ENCODE measurements at regions not wholly inside any gene's neighbourhood (a gene's known extent, or its start where the extent isn't known, plus 50 kb on each side); places are given as distances from the start of the nearest gene placed in this dataset.

DNA sequence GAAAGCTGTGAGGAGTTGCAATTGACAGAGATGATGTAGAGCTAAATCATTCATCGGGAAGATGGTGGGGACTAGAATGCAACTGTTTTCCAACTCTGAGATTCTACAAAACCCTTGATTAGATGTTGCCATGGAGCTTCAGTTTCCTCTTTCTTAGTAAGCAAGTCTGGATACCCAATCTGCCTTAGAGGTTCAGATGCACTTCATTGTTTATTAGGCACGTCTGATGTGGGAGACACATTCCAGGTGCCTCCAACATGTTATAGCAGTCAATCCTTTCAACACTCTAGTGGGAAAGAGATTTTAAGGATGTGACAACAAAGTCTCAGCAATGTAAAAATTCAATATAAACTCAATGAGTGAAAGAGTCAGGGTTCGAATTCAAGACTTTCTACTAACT is 291.3 kb upstream of the PHYHIPL start:
- no peak for DNase-seq

DNA sequence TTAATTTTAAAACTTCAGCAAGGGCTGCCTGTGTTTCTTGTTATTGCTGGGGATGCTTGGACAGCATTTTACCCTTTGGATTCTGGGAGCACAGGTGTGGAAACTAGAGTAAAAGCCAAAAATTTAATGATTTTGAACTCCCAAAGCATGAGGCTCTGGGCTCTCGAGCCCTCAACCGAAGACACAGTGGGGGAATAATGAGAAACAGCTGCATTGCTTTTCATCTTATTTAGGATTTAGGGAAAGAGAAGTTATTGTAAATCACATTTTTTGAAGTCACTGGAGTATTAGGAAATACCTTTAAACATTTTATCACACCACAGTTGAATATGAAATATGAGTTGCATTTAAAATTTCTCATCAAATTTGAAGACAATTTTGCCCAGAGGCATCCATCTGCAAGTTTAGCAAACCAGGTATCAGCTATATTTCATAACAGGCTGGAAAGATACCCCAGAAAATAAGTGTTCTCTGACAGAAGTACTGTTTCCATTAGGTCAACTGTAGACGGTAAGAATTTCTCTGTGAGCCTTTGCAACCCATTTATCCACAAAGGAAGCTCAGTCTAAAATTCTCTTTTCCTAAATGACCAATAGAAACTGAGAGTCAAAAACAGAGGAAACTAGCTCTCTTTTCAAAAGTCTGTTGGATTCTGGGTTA is 290.6 kb upstream of the PHYHIPL start:
- no peak for DNase-seq

DNA sequence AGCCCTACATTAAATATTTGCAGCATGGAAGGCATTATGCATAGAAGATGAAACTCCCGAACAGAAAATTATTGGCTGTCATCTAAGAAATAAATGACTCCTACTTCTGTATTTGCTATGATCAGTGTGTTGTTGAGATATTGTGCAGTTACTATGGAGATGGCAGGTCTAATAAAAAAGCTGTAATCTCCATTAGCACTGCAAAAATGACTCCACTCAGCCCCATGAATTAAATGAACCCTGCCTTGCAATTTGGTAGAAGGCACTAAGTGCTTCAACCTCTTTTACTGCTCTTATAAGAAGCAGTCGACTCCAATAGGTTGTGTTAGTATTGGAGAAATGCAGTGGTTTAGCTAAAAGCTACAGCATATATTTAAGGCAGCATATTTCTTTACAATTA is 290.0 kb upstream of the PHYHIPL start:
- no peak for DNase-seq

DNA sequence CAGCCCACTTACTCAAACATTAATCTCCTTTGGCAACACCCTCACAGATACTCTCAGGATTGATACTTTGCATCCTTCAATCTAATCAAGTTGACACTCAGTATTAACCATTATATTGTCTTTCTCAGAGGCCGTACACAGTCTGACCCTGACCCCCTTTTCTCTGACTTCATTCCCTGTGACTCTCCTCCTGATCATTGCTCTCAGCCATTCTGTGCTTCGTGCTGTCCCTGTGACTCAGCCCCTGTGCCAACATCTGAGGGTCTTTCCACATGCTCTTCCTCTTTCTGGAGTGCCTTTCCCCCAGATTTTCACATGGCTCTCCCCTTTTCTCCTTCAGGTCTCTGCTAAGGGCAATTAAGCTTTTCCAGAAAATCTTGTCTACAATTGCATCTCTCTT is 289.0 kb upstream of the PHYHIPL start:
- DNase-seq = no peak

DNA sequence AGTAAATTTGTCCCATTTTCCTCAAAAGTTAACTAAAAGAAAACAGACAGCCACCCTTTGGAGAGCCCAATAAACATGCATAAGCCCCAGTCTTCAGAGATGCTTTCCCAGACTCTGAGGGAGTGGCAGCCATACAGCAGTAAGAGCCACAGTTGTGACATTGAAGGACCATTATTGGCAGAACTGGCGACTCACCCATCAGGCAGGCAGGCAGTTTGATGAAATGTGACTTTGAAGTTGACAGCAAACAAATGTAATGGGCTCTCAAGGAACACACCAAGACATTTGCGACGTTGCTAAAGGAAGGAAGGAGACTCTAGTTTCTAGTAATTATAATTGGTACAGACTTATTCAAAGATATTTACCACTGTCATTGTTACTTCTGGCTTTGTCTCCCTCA is 287.5 kb upstream of the PHYHIPL start:
- DNase-seq = no peak

DNA sequence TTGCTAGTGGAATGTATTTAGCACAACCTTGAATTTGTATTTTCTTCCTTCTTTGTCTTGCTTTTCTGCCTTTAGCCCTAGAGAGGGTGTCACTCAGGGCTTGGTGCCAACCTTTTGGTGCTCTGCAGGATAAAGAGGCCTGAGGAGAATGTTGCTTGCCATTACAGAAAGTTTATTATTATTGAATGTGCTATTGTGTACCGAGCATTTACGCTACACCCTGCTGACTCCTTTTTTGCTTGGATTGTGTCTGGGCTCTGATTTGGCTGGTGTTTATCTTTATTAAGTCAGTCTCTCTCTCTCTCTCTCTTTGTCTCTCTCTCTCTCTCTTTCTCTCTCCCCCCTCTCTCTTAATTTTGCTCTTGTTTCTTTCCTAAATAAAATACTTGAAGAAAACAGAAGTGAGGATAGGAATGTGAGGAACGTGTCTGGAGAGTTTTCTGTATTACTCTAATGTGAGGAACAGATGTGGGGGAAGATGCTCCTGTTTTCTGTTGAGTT is 284.4 kb upstream of the PHYHIPL start:
- no peak for DNase-seq

DNA sequence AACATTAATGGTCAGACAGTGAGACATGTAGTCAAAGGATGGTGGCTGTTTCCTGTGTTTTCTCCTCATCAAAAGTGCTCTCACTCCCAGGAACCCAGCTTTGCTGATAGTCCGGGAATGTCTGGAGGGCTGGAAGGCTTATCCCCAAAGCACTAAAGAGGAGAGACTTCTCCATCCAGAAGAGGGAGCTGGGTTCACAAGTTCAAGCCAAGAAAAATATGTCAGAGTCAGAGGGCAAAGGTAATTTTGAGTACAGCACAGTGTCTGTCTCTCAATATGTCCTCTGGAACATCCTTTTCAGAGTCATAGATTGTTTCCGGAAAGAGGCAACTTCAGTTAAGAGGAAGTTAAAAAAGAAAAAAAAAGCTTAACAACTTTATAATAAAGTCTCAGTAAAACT is 281.5 kb upstream of the PHYHIPL start:
- DNase-seq = no peak

DNA sequence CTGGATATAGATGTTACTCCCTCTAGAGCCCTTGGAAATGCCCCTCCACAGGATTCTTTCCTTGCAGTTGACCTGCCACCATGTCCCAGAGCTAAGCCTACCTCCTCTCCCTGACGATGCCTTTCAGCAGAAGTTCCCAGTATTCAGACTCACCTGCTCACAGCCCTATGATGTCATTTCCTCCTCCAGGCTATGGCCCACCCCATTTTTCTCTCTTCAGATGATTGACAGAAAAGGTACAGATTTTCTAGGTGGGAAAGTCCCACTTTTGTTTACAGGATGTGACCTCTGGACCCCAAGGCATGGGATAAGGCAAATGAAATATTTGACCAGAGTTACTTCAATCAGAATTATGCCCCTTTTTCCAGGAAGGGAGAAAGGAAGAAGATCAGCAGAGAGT is 280.2 kb upstream of the PHYHIPL start:
- DNase-seq = no peak

DNA sequence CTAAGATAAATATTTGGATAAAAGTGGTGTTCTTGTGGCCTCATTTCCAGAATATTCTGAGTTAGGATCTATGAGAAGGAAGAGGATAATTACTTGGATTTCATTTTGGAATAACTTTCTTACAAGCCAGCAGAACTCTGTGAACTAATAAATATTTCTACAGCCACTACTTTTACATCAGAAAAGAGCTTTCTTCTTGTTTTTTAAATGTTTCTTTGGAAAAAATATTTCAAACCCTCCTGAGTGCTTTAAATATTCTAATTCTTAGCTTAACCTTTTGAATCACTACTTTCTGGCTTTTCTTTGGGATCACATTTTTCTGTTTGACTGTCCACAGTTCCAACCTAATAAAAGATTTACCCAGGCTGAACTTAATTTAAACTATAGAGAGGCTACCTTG is 279.2 kb upstream of the PHYHIPL start:
- DNase-seq = no peak

DNA sequence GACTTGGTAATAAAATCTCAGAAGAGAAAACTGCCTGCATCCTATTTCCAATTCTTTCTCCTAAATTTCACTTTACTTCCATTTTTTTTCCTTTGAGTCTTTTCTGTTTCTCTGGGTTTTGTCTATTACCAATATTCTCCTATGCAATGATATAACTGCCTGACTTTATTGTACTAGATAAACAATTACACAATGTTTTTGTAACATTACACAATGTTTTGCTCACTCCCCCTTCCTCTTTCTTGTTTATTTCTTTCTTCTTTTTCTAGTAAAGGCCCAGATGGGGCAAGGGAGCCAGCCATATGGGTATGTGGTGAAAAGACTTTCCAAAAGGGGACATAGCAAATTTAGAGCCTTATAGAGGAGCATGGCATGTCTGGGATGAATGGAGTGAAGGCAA is 278.7 kb upstream of the PHYHIPL start:
- DNase-seq = no peak

DNA sequence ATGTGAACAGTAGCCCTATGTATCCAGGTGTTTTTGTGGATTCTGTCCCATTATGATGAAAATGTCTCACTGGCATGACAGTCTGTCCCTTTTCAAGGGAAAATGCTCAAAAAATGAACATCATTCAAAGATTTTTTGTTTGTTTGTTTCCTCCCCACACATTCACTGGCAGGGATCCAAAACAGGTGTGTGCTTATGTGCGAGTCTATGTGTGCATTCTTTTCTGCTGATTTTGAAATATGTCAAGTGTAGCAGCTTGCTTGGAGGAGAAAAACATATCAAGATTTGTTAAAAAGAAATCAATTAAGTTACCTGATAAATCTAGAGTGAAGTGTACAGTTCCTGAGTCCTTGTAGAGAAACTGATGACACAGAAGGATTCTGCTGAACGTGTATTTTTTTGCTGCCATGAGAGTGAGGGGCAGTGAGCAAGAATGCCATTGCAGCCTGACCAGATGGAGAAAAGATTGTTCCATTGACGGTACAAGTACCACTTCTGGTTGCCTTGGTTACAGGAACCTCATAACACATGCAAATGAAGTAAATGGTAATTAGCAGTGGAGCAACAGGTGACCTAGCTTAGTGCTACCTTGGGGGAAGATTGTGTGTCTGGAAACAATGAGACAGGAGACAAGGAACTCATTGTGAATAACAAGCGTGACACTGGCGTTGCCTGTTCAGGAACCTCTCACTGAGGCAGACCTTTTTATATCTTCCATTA is 277.4 kb upstream of the PHYHIPL start:
- no peak for DNase-seq

DNA sequence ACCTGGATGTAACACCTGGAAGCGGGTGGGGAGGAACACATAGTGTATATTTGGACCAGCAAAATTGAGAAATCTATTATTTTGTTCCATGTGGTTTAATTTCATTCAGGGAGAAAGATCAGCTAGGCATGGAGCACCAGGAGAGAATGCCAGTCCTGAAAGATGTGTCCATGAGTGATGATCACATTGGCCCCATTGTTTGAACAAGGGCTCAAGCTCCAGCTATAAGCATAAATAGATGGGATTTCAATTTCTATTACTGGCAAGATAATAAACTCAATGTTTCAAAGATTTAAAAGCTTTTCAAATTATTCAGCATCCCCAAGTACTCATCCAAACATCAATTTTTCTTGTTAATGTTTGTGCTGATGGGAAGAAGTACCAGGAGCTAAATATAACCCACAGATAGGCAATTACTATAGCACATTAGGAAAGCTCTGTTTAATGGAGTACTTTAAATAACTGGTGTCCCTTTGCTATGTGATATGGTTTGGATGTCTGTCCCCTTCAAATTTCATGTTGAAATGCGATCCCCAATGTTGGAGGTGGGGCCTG is 275.3 kb upstream of the PHYHIPL start:
- DNase-seq = no peak

DNA sequence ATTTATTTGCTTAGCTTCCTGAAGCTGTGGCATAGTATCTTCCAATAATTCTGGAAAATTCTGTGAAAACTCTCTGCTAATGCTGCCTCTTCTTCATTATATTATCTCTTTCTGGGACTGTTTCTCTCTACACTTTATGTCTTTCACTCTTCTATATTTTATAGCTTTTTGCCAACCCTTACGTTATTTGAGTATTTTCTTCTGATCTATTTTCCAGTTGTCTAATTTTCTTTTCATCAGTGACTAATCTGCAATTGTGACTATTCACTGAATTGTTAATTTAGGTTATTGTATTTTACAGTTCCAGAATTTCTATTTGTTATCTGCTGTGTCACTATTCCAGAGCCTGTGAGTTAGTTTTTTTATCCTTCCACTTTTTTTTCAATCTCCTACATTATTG is 273.4 kb upstream of the PHYHIPL start:
- no peak for DNase-seq

DNA sequence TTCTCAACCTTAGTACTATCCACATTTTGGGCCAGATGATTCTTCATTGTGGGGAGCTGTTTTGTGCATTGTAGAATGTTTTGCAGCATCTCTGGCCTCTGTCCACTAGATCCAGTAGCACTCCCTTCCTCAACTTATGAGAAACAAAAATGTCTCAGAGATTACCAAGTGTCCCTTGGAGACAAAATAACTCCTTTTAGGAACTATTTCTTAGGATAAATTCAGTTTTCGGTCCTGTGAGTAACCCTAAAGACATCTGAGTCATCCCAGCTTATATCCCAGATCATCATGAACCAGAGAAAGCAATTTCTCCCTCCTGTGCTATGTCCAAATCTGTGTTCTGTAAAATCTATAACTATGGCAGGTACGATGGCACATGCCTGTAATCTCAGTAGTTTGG is 266.6 kb upstream of the PHYHIPL start:
- DNase-seq = no peak

DNA sequence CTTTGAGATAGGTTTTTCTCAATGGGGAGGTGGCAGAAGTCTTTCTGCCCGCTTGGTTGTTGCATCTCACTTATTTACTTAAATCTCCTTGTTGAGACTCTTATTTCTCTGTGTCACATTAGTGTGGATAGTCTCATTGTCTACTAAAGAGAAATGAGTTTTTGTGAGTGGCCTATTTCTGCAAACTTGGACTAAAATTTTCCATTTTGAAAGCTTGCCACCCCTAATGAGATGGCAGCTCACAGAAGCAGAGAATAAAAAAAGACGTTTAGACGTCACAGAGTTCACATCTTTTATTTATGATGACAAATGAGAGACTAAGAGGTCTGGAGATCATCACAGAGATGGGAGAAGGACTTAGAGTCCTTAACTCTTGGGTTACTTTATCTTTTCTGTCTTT is 262.7 kb upstream of the PHYHIPL start:
- DNase-seq = no peak

DNA sequence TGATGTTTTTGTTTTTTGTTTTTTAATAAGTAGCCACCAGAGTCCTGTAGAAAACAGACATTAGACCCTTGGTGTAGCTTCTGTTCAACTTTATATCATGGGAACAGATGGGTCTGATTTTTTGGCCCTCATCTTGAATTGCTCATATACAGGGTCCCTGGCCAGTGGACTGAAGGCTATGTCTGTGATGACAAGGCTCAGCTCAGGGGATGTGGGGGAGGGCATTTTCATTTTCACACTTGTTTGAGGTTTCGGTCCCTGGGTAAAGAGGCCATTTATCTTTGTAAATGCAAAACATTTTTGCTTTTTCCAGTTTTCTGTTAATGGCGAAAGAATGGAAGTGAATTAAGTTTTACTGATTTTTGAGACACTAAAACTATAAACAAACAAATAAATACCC is 257.6 kb upstream of the PHYHIPL start:
- no peak for DNase-seq

DNA sequence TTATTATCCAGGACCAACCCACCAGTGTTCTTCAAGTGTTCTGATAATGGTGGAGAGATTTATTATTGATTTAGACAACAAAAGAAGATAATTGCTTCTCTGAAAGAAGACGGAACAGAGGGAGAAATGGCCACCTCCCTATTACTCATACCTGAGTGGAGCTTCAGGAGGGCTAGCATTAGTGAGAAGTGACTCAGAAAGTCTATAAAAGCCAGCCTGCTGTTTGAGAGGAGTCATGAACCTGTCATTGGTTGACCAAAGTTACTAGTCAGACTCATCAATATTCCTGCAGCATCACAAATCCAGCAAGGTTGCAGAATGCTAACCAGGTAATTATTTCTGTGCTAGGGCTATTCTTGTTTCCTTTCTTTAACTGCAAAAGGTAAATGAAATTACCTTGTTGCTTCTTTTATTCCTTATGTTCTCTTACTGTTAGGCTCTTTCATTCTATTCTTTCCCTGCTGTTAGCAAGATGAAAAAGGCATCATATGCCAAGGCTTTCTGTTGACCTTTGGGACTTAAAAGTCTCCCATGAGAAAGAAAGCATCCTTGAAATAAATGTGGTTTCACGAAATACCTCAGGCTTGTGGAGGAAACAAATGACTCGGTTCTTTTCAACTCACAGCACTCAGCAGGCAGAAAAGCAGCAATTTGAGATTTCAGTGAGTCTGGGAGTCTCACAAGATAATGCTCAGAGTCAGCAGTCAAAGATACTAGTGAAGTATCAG is 256.4 kb upstream of the PHYHIPL start:
- DNase-seq = no peak

DNA sequence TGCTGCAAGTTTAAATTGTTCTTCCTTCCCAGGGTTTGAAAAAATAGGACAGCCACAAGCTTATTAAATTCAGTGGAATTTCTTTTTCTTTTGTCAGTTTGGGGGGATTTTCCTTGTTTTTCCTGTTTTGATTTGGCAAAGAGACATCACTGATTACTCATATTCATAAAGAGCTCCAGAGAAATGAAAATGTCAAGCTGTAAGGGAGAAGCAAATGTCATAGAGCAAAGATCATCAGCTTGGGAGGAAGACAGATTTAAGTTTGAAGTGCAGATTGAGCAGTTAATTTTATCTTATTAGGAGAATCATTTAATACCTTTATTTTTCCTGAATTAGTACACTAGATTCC is 255.8 kb upstream of the PHYHIPL start:
- DNase-seq = no peak

DNA sequence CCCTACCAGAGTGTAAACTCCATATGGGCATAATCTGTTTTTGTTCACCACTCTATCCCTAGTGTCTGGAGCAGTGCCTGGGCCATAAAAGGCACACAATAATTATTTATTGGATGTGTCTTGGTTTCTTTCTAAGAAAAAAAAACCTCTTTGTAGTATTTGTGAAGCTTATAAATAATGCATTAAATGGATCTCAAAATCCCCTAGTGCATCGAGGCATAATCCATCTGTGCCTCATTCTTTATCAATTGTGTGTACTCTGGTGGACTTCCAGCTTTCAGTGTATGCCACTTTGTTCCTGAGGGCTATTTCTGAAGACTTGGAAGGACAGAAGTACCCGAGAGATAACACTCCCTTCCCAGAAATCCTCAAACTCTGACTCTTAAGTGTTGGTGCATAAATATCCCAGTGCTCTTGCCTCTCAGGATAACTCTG is 255.0 kb upstream of the PHYHIPL start:
- DNase-seq = no peak

DNA sequence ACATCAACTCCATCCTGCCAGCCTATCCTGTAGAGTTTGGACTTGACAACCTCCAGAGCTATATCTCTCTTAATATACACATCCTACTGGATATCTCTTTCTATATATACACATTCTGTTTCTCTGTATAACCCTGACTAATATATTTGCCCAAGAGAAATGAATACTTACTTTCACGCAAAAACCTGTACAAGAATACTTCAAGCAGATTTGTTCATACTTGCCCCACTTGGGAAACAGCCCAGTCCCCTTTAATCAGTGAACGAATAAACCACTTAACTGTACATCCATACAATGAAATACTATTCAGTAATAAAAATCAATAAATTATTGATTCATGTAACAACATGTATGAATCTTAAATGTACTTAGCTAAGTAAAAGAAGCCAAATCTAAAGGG is 251.1 kb upstream of the PHYHIPL start:
- DNase-seq = no peak

DNA sequence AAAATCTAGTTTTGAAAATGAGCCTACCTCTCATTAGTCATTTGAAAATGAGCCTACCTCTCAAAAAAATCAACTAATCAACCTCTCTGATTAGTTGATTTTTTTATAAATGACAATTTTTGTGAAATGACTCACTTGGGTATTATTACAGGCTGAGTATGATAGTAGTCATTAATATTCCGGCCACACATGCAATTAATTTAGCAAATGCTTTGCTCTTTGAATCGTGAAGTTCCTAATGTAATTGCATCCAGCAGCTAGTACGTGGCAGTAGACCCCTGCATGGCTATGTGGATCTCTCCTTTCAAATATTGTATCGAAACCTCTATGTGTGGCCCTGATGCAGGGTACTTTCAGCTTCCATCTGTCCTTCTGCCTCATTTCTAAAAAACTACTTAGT is 245.9 kb upstream of the PHYHIPL start:
- no peak for DNase-seq

DNA sequence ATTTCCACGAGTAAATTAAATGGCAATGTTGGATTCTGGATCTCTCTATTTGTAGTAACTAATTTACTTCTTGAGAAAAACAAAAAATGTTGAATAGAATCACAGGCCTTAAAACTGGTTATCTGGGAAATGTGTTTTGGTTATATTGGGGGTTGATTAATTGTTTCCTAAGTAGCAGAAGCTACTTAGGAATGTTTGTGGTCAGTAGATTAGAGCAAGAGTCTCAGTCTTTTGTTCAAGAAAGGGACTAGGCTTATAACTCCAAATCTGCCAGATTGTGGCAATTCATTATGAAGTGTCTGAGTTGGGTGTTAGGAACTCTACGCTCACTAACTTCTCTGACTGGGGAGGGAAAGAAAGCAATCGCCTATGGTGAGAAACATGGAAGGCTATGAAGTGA is 244.3 kb upstream of the PHYHIPL start:
- no peak for DNase-seq

DNA sequence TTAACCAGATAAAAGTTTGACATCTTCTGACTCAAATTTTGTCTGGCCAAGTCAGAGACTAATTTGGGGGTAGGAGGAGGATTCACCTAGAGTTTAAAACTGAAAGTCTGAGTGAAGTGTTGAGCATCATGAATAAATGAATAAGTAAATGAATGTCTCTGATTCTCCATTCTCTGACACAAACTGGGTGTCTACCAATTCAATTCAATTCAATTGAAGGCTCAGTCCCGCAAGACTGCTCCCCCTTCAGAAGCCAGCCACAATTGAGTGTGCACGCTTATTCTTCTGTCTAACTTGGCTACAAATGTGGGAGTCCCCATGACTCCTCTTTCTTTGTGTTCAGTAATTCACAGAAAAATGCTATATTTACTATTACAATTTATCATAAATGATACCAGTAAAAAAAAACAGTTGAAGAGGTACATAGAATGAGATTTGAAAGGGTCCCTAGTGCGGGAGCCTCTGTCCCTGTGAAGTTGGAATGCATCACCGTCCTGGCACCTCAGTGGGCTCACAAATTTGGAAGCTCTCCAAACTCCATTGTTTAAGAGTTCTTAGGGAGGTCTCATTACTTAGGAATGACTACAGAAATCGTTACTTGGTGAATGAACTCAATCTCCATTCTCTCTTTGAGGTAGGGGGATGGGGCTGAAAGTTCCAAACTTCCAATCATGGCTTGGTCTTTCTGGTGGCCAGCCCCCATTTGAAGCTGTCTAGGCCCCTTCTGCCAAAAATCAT is 243.7 kb upstream of the PHYHIPL start:
- no peak for DNase-seq
